Endothelial cell of umbilical vein (primary cell): ENCODE measurements at regions not wholly inside any gene's neighbourhood (a gene's known extent, or its start where the extent isn't known, plus 50 kb on each side); places are given as distances from the start of the nearest gene placed in this dataset.

ENCODE experiments used
- BruUV-seq: library from RNA; stranded (reverse); fragments of 400-500 nt; replicated peaks from 2 replicates; lab custom pipeline; 2021; lab: Mats Ljungman, UMichigan
- CTCF ChIA-PET: fragments of 300-600, 350-600 bp; sonication (Branson Sonifier 250); formaldehyde crosslinking; loops from one replicate; lab custom pipeline; 2021; ENCODE audit warnings: antibody characterized with exemption, inconsistent platforms; lab: Charles Lee
- POLR2A ChIA-PET: fragments of 300-600, 350-600 bp; sonication (Branson Sonifier 250); formaldehyde crosslinking; loops from one replicate; lab custom pipeline; 2021; ENCODE audit warnings: antibody characterized with exemption, inconsistent platforms; lab: Charles Lee
- DNase-seq: peaks from one replicate; pipeline ENCODE4 v3.0.0-alpha.2; 2011; ENCODE audit warnings: low read depth, low spot score
- FAIRE-seq: peaks from 2 replicates; lab custom pipeline; 2011; peaks lifted over from hg19 to GRCh38; lab: Jason Lieb, UNC
- H2AFZ ChIP-seq: 2 replicates; pipeline ENCODE4 v1.6.0; 2012; ENCODE audit warnings: low read depth, low read length, control low read depth, inconsistent platforms
- H3K27ac ChIP-seq: 2 replicates; pipeline ENCODE4 v1.5.1; 2011; ENCODE audit warnings: low read depth, mild to moderate bottlenecking, control low read depth, low read length, moderate library complexity; ENCODE audit not compliant: insufficient read depth
- H3K27me3 ChIP-seq, 2 experiments: 2 replicates each; pipeline versions ENCODE4 v1.6.0 to v1.6.1; 2011; ENCODE audit warnings: low read length in 2 of 2, mixed read lengths in 1 of 2; ENCODE audit not compliant: control insufficient read depth in 2 of 2, insufficient read depth in 2 of 2
- H3K36me3 ChIP-seq, 2 experiments: 2 replicates in 1 of 2; 3 replicates in 1 of 2; pipeline ENCODE4 v1.5.1; 2011; ENCODE audit warnings: low read length in 2 of 2, mild to moderate bottlenecking in 1 of 2, moderate library complexity in 1 of 2; ENCODE audit not compliant: control insufficient read depth in 2 of 2, insufficient read depth in 2 of 2; ENCODE audit errors: extremely low read depth in 1 of 2
- H3K4me1 ChIP-seq: 3 replicates; pipeline ENCODE4 v1.5.1; 2011; ENCODE audit warnings: mild to moderate bottlenecking, low read length; ENCODE audit not compliant: control insufficient read depth, insufficient read depth; ENCODE audit errors: extremely low read depth
- H3K4me2 ChIP-seq: 2 replicates; pipeline ENCODE4 v1.6.1; 2011; ENCODE audit warnings: low read length, control low read depth, mixed read lengths; ENCODE audit not compliant: insufficient read depth
- H3K4me3 ChIP-seq, 3 experiments: fragments of 200-600 bp in 1 of 3; sonication (generic), shearing (Covaris generic) in 1 of 3; replicated peaks in 1 of 3; 2 replicates each; pipeline ENCODE4 v1.5.1; 2011 to 2016; ENCODE audit warnings: control low read depth in 3 of 3, low read length in 3 of 3, mild to moderate bottlenecking in 2 of 3, inconsistent platforms in 1 of 3, low read depth in 1 of 3, moderate library complexity in 1 of 3; ENCODE audit not compliant: insufficient read depth in 1 of 3
- H3K79me2 ChIP-seq: 2 replicates; pipeline ENCODE4 v1.6.0; 2012; ENCODE audit warnings: low read length, inconsistent platforms; ENCODE audit not compliant: control insufficient read depth, insufficient read depth
- H3K9ac ChIP-seq: replicated peaks from 2 replicates; pipeline ENCODE3; 2011; ENCODE audit warnings: low read length, control low read depth; ENCODE audit not compliant: insufficient read depth; ENCODE audit errors: extremely low read depth
- H3K9me1 ChIP-seq: replicated peaks from 3 replicates; pipeline ENCODE4 v1.6.0; 2011; ENCODE audit warnings: mild to moderate bottlenecking, low read length; ENCODE audit not compliant: control insufficient read depth, insufficient read depth; ENCODE audit errors: extremely low read depth
- H3K9me3 ChIP-seq: replicated peaks from 2 replicates; pipeline ENCODE4 v1.5.1; 2012; ENCODE audit warnings: low read length, inconsistent platforms; ENCODE audit not compliant: control insufficient read depth, insufficient read depth
- H4K20me1 ChIP-seq: replicated peaks from 2 replicates; pipeline ENCODE3; 2011; ENCODE audit warnings: mild to moderate bottlenecking, low read length; ENCODE audit not compliant: control insufficient read depth, insufficient read depth; ENCODE audit errors: extremely low read depth
- JUN ChIP-seq: IDR thresholded peaks from 2 replicates; pipeline ENCODE4 v1.6.1; 2011; ENCODE audit warnings: borderline replicate concordance, low read depth; ENCODE audit not compliant: insufficient read length, insufficient read depth
- POLR2AphosphoS5 ChIP-seq: IDR thresholded peaks from 2 replicates; pipeline ENCODE4 v1.6.1; 2012; ENCODE audit warnings: low read depth, mild to moderate bottlenecking, control low read depth, low read length, moderate library complexity; ENCODE audit not compliant: insufficient read depth
- dilution Hi-C: fragments of 300-500 bp; cut with MboI; formaldehyde crosslinking; loops from one replicate; pipeline ENCODE4 v1.15.0; 2019; ENCODE audit warnings: low sequenced_read_pairs; ENCODE audit not compliant: extremely low pct_ligation_motif_present
- intact Hi-C: fragments of 100-400 bp; cut with micrococcal nuclease; formaldehyde crosslinking; loops from one replicate; pipeline ENCODE4 v1.10.0; 2022
- TF ChIP-seq, protein P1 (sequence below): IDR thresholded peaks from 2 replicates; pipeline ENCODE4 v1.6.1; 2011; ENCODE audit not compliant: insufficient read depth, insufficient read length

GRCh38 chr5:52457810-52458209 is 329.9 kb upstream of the ITGA1 start:
- H3K9me3 ChIP-seq, result no peaks in the 10 kb centered on the region
- dilution Hi-C loops, result no loop called here
- ChIA-PET POLR2A (no interaction called here), CTCF (no interaction called here)
- no peaks in the 10 kb centered on the region for H3K4me1 ChIP-seq
- no peak overlapping the region for H3K27ac ChIP-seq
- H3K4me3 ChIP-seq, result no peak overlapping the region
- TF ChIP-seq JUN, result no peak
- no peak overlapping the region for H3K9ac ChIP-seq
- intact Hi-C loops, result no loop called here
- BruUV-seq, result no TSS peak
- no peaks in the 10 kb centered on the region for H3K9me1 ChIP-seq
- no peak overlapping the region for H3K4me2 ChIP-seq
- no peak for FAIRE-seq
- no peaks in the 10 kb centered on the region for H3K79me2 ChIP-seq
- DNase-seq, result no peak
- H3K27me3 ChIP-seq, result no peaks in the 10 kb centered on the region
- no peaks in the 10 kb centered on the region for H3K36me3 ChIP-seq
- H2AFZ ChIP-seq, result no peak overlapping the region
- H4K20me1 ChIP-seq, result no peaks in the 10 kb centered on the region

- no TSS peak for BruUV-seq
- no peaks in the 10 kb centered on the region for H3K27me3 ChIP-seq
- H3K4me2 ChIP-seq, result no peak overlapping the region
- no peak overlapping the region for H3K9ac ChIP-seq
- no peaks in the 10 kb centered on the region for H3K36me3 ChIP-seq
- H3K79me2 ChIP-seq, result no peaks in the 10 kb centered on the region
- no peak overlapping the region for H3K27ac ChIP-seq
- H3K4me1 ChIP-seq, result no peaks in the 10 kb centered on the region
- ChIA-PET POLR2A (no interaction called here), CTCF (no interaction called here)
- no peak overlapping the region for H2AFZ ChIP-seq
- no peak for FAIRE-seq
- no peak overlapping the region for H3K4me3 ChIP-seq
- DNase-seq, result no peak
- dilution Hi-C loops, result no loop called here
- intact Hi-C loops, result no loop called here
- no peaks in the 10 kb centered on the region for H3K9me1 ChIP-seq
- H4K20me1 ChIP-seq, result no peaks in the 10 kb centered on the region
- no peaks in the 10 kb centered on the region for H3K9me3 ChIP-seq
- TF ChIP-seq, protein P1, sequence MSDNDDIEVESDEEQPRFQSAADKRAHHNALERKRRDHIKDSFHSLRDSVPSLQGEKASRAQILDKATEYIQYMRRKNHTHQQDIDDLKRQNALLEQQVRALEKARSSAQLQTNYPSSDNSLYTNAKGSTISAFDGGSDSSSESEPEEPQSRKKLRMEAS, result no peak
- no peak for TF ChIP-seq POLR2AphosphoS5
Measured at GRCh38 chr5:52466113-52466512, 321.6 kb upstream of the ITGA1 start.
